Activated CD8-positive, alpha-beta memory T cell treated with anti-CD3 and anti-CD28 coated beads for 48 hours (primary cell): ENCODE measurements at regions not wholly inside any gene's neighbourhood (a gene's known extent, or its start where the extent isn't known, plus 50 kb on each side); places are given as distances from the start of the nearest gene placed in this dataset.

ENCODE experiments used
- DNase-seq, 3 experiments: peaks; one replicate each; pipeline ENCODE4 v3.0.0-alpha.2; 2020; ENCODE audit warnings: low read depth in 2 of 3, low spot score in 2 of 3

DNA sequence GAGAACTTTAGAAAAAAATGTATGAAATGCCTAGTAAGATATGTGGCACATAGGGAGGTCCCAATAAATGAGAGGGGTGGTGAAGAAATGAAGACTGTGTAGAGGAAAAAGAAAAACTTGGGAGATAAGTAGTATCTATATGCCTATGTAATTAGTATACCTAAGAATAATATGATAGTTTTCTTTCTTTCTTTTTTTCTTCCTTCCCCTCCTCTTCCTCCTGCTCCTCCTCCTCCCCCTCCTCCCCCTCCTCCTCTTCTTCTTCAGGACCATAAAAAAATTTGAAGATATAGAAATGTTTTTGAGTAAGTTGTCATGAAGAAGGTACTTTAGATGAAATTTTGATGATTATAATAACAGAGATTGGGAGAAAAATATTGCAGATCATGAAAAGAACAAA lies 857.4 kb downstream of the MAT2B start:
- no peak for DNase-seq

- no peak for DNase-seq
Observed at GRCh38 chr5:164364237-164365208, 859.1 kb downstream of the MAT2B start.

GRCh38 chr5:164370841-164371240 lies 865.4 kb downstream of the MAT2B start:
- no peak for DNase-seq

- no peak for DNase-seq
Observed at GRCh38 chr5:164372892-164373291, 867.5 kb downstream of the MAT2B start.

- no peak for DNase-seq
Observed at GRCh38 chr5:164373876-164374275, 868.5 kb downstream of the MAT2B start.

DNA sequence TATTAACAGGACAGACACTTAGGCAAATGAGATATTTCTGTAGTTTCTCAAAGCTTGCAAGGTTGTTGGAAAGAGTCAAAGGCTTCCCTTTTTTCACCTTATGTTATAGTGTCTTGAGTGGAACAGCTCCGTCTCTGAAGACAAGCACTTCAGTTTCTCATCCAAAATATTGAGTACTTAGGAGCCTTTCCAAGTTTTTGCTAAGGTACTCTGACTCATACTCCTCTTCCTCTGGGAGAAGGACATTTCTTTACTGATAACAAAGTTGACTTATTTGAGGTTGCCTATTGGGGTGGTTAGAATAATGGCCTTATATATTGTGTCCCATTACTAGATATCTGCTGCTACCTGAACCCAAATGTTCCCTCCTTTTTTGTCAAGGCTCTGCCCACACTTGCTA lies 869.6 kb downstream of the MAT2B start:
- no peak for DNase-seq

DNA sequence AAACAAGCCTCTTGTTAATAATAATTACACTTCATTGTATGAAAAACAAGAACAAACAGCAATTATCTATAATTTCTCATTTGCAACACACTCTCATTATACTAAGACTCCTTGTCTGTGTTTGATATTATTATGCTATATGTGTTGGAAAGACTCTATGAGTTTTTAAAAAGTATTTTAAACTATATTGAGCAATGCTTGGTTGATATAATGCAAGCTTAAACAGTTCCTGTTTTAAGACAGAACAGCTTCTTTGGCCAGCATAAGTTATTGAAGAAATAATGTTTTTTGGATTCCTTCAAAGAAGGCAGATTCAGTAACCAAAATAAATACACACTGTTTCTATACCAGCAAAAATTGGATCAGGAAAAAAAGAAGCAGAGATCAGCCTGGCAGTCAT lies 871.4 kb downstream of the MAT2B start:
- DNase-seq = no peak

- no peak for DNase-seq
Observed at GRCh38 chr5:164377746-164378145, 872.3 kb downstream of the MAT2B start.

DNA sequence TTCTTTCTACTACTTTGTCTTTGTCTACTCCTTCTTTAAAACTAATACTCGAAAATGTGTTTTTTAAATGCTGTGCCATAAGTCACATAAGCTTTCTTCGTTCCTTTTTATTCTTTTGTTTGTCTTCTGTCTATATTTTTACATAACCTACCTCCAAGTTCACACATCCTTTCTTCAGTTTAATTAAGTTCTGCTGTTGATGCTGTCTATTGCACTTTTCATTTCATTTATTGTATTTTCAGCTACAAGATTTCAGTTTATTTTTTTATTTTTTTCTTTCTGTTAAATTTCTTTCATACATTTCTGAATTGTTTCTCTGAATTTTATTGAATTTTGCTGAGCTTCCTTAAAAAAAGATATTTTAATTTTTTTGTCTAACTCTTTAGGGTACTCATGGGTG lies 878.2 kb downstream of the MAT2B start:
- no peak for DNase-seq

DNA sequence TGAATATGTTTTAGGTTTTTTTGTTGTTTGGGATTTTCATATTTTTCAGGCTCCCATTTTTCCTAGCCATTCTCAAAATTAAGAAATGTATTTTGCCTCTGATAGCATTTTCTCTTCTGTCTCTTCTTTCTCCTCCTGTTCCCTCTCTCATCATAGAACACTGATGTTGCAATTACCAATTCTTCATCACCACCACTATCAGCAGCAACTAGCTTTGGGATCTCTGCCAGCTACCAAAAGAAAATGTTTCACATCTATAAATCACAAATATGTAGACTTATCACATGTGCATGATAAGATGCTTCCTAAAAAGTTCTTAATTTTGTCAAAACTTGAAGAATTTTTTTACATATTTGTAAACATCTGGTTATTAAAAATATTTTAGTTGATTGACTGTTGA lies 887.1 kb downstream of the MAT2B start:
- DNase-seq = no peak

DNA sequence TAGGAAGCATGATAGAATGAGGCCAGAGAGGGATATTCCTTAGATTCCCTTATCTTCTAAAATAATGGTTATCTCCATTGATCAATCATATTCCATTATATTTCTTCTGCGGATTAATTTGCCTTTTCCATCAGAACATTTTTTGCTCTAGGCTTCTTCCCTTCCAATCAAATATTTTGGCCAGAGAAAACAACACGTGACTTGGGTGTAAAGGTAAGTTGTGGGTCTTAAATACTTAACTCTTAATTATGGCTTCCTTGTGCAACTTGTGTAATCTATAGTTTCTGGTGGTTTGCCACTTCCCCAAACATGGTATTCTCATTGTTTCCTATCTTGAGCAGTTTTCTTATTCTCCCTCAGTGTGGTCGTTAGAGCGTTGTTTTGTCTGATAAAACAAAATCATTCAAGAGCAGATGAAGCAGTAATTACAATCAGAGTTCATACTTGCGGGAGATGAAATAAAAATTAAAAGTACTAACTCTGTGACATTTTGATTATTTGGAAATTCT lies 889.3 kb downstream of the MAT2B start:
- DNase-seq = no peak

DNA sequence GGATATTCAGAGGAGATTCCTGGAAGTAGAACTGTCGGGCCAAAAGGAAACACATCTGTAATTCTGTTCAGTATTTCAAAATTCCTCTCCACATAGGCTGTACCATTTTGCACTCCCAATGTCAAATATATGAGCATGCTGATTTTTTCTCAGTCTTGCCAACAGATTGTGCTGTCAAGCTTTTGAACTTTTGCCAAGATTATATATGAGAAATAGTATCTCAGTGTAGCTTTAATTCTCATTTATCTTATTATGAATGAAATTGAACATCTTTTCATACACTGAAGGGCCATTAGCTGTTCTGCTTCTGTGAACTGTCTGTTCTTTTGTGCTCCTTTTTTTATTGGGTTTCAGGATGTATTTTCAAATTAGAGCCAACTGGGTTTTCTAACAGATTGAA lies 907.1 kb downstream of the MAT2B start:
- no peak for DNase-seq

- DNase-seq = no peak
Observed at GRCh38 chr5:164420161-164420560, 914.7 kb downstream of the MAT2B start.

DNA sequence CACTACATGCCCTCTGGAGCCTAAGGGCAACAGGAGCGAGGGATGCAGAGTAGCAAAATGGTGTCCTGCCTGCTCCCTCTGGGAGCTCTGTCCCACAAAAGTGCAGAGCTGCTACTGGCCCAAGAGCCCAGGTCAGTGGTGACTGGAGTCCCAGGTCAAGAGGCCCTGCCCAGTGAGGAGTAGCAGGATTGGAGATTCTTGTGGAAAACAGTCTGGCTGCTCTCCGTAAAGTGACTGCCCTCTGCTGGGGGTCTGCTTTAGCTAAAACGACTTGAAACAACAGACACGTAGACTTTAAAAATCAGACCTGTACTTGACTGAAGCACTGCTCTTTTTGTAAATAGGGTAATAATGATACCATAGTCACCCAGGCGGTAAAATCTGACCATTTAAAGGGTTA lies 917.0 kb downstream of the MAT2B start:
- DNase-seq = no peak

- DNase-seq = no peak
Observed at GRCh38 chr5:164431634-164432304, 926.4 kb downstream of the MAT2B start.

DNA sequence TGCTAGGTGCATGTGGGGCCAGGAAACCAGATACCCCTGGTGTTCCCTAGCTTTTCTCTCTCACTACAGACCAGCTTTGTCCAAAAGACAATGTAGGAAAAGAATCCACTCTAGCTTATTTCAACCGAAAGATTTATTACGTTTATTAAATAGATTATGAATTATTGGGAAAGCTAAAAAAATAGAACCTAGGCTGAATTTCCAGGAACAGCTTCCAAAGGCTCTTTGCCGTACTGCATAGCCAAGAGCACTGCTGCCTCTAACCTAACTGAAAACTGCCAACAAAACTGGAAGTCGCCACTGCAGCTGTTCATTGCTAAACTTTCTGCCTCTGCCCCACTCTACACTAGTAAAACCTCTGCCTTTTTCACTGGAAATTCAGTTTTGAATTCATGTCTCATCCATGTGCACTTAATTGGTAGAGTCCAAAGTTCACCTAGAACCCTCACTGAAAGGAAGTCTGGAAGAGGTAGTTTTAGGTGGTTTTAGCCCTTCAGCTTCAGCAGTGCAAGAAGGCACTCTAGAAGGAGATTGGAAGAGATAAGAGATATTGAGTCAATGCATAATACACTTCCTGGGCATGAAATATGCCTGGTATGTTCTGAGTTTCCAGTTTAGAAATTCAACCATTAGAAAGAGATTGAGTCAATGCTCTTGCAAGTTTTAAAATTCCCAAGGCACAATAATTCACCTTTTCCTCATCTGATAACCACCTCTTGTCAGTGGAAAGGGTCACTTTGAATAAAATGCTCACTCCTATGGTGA lies 927.9 kb downstream of the MAT2B start:
- DNase-seq = no peak

DNA sequence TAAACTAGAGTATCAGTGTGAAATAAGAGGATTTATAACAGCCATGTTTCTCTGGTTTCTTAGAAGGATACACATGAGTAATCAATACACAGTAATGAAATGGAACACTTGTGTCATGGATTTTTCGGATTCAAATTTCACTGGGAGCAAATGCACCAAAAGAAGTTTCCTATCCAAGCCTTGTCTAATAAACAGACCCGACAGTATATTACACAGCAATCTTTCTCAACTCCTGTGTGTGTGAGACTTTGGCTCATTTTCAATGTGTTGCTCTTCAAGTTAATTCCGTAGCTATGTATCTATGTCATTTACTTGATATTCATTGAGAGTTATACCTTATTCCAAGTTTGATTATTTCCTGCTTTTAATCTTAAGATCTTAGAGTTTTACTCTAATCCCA lies 930.2 kb downstream of the MAT2B start:
- DNase-seq = no peak

- DNase-seq = no peak
Observed at GRCh38 chr5:164439799-164440198, 934.4 kb downstream of the MAT2B start.

GRCh38 chr5:164449460-164449859 lies 944.0 kb downstream of the MAT2B start:
- DNase-seq = no peak

GRCh38 chr5:164466033-164466432 lies 960.6 kb downstream of the MAT2B start:
- DNase-seq = no peak

- DNase-seq = no peak
Observed at GRCh38 chr5:164470312-164470711, 964.9 kb downstream of the MAT2B start.

GRCh38 chr5:164472165-164472564 lies 966.7 kb downstream of the MAT2B start:
- DNase-seq = no peak
